GM18861 (cell line): ENCODE measurements at regions not wholly inside any gene's neighbourhood (a gene's known extent, or its start where the extent isn't known, plus 50 kb on each side); places are given as distances from the start of the nearest gene placed in this dataset.

Experiments
- ATAC-seq: cut with Tn5 transposase; IDR thresholded peaks from one replicate; pipeline ENCODE4 v1.9.1; 2021; ENCODE audit not compliant: unreplicated experiment

DNA sequence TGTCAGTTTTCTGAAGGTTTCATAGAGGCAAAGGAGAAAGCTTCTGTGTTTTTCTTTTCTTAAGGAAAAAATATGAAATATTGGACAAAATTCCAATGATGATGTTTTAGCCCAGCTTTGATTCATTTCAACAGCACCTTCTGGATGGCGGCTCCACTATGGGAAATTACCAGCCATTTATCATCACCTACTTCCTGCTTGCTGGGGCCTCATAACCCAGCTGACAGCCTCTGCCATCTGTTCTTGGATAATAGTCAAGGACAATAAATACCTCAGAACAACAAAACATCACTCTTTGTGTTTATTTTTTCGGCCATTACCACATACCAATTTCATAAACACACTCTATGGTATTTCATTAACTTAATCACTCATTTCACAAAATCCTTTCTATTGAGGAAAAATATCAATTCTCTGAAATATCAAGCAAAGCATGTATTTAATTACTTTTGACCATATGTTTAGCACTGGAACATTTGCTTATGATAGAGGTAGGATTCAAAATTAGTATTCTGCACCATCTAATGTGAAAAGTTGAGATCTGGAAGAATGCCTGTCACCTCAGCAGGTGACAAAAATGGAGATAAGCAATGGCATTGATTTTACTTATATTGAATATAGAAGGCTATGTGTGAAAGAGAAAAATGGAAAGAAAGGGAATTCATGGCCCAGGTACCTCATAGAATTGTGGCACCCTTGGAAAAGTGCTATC, 629.7 kb downstream of the LIG4 start:
- ATAC-seq = no peak

GRCh38 chr13:107582171-107582570, 633.2 kb downstream of the LIG4 start:
- no peak for ATAC-seq

DNA sequence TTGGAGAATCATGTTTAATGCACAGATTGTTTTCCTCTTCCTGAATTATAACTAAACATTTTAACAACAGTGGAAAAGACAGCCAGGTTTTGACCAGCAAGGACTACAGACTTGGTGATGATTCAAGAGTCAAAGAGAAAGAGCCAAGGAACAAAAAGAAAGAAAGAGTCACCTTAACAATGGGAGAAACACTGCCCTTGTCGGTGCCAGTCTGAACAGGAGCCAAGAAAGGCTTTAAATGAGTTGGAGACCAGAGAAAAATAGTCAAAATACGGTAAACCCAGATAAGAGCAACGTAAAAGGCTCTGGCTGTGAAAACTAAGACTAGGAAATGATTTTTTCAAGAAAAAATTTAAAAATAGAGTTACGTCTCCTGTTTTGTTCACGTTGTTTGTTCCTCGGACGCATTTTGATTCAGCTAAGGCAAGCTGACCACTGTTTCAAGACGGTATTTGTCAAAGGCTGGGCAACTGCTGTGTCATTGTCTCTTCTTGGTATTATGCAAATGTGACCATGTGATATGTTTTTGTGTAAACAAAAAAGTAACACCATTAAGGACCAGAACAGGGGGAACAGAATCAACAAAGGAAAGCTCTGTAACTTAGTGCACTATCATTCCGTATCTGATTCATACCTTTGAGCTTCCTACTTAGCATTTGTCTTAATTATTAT, 634.5 kb downstream of the LIG4 start:
- no peak for ATAC-seq

- ATAC-seq = no peak
These were observed 638.9 kb downstream of the LIG4 start for GRCh38 chr13:107576430-107576829.

DNA sequence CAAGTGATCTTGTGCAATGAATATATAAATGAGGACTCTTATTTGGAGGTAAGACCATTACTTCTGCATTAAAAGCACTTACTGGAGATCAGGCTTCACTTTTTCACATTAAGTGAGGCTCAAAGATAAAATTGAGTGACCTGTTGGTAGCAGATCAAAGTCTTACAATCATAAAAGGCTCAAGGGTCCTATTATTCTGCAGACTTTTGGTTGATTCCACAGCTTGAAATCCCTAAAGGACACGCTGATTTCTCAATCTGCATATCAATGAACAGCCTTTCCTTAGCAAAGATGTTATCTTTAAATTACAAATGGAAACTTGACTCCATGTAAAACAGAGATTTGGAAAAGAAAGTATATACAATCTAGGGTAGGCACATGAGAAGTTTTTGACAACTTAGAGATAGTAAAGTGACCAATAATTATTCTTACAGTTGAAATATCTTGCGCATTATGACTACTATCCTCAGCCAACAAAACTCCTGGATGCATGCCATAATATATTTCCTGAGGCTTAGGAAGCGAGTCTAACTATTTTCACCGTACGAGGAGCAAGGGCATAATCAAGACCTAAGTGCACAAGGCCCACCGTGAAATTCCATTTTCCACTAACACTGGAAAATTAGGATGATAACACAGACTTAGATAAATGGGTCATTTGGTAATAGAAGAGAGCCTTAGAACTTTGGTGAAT, 640.7 kb downstream of the LIG4 start:
- no peak for ATAC-seq

GRCh38 chr13:107573184-107573583, 642.2 kb downstream of the LIG4 start:
- no peak for ATAC-seq

- no peak for ATAC-seq
These were observed 643.2 kb downstream of the LIG4 start for GRCh38 chr13:107572156-107572555.

- ATAC-seq = no peak
These were observed 647.2 kb downstream of the LIG4 start for GRCh38 chr13:107568181-107568580.

DNA sequence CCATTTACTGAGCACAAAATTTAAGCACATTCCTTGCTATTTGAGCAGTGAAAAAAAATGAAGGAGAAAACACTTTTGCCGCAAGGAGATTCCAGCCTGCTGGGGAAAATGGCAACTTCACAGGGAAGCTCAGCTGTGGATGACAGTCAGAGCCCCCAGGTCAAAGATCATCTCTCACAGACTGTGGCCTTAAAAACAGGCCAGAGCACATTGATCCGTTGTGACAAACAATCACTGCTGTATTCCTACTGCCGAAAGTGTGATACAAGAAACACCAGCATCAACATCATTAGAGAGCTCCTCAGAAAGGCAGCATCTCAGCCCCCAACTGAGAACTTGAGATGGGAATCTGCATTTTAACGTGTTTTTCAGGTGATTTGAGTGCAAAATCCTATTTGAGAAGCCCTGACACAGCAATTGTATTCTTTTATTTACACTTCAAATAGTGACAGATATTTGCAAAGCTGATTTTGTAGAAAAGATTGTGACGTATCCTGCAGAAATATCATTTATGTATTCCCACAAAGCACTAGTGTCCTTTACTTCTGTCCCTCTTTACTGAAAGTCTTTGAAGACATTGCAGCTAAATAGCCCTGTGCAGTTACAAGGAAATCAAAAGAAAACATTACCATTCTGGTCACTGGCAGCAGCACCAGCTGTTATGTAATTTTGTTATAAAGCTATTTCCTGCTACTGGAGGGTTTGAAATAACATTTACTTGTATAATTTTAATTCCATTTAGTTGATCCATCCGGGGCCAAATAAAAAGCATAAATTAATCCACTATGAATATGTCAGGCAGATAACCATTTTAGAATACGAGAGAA, 652.0 kb downstream of the LIG4 start:
- ATAC-seq = no peak

- ATAC-seq = no peak
These were observed 653.1 kb downstream of the LIG4 start for GRCh38 chr13:107562203-107562602.

DNA sequence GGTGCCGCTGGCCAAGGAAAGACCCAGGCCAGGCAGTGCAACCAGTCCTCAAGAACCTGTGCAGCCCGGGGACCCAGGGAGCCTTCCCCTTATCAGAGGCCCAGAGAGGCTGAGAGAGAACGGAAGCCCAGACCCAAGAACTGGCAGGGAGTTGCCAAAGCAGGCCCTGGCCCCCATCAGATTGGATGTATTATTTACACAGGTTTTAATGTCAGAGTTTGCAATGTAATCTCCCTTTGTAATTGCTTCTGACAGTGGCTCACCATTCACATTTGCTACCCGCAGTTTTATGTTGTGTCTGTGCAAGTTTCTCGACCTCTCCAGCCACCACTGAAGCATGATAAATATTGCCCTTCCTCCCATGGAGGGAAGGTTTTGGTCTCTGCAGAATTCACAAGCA, 660.9 kb downstream of the LIG4 start:
- ATAC-seq = no peak

DNA sequence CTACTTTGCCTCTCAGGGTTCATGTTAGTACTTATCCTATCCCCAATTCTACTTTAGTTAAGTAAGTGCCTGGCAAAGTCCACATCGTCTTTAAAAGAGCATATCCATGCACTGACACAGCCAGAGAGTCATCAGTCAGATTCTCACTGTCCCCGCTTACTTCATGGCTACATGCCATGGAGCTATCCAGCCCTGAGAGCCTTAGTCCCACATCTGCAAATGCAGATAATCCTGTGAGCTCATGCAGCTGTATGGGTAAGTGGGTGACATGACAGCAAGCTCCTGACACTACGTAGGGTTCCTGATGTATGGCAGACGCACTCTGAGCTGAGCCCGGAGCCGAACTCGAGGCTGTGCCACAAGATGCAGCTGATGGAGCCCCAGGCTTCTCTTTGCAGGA, 661.5 kb downstream of the LIG4 start:
- ATAC-seq = no peak

GRCh38 chr13:107551521-107551920, 663.8 kb downstream of the LIG4 start:
- no peak for ATAC-seq

DNA sequence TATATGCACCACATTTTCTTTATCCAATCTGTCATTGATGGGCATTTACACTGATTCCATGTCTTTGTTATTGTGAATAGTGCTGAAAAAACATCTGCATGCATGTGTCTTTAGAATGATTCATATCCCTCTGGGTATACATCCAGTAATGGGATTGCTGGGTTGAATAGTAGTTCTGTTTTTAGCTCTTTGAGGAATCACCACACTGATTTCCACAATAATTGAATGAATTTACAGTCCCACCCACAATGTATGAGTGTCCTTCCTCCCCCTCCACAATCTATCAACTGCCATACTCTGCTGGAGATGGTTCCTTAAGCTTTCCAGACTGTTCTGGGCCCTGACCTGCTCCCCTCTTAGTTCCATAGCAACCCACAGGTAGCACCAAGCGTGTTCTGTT, 667.0 kb downstream of the LIG4 start:
- no peak for ATAC-seq

DNA sequence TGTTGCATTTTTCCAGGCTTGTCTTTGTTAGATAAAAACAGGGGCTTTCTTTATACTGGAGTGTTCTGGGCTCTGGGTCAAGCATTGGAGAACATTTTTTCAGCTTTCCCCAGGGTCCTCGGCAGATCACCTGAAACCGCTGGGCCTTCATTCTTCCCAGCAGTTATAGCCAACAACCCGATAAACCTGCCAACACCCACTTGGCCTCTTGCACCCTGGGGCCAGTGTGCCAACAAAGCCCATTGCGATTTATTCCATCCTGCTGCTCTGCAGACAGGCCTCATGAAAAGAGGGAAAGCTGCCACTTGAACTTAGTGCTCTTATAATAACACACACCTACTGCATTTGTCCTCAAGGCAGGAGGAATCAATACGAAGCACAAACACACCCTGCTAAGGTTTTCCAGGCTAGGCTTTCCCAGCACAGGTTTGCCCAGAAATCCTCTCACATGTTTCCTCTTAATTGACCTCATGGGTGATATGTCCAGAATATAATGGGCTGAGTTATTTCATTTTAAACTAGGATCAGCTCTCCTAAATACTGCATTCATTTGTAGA, 669.3 kb downstream of the LIG4 start:
- ATAC-seq = no peak

DNA sequence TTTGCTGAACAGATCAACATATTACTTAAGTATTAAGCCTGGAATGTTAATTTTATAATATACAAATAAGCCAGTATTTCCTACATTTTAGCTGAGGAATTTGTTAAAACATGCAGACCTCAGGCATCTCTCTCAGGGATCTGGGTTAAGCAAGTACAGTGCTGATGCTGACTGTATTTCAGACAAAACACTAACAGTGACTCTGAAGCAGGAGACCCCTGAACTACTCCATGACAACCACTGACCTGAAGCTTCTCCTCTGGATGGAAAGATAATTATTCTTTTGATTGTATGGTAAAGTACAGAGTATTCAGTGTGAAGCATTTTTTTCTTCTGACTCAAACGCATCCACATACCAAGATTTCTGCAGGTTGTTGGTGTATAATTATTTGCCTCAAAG, 680.8 kb downstream of the LIG4 start:
- no peak for ATAC-seq

DNA sequence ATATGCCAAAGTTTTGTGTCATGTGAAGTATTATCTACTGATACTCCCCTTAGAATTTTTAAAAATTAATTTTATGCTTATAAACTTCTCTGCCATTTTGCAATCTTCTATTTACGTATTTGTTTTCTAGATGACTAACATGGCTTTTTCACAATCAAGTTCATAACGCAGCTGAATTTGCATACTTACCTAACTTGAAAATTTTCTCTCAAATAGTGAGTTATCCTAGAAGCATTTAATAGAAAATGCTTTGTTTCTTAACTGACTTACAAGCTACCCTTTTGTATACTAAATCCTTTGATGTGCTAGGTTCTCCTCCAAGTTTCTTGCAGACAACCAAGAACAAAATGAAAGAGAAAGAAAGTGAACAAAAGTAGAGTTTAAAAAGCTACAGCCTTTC, 683.5 kb downstream of the LIG4 start:
- ATAC-seq = no peak

- ATAC-seq = no peak
These were observed 684.2 kb downstream of the LIG4 start for GRCh38 chr13:107531180-107531579.

- no peak for ATAC-seq
These were observed 686.3 kb downstream of the LIG4 start for GRCh38 chr13:107529035-107529434.

DNA sequence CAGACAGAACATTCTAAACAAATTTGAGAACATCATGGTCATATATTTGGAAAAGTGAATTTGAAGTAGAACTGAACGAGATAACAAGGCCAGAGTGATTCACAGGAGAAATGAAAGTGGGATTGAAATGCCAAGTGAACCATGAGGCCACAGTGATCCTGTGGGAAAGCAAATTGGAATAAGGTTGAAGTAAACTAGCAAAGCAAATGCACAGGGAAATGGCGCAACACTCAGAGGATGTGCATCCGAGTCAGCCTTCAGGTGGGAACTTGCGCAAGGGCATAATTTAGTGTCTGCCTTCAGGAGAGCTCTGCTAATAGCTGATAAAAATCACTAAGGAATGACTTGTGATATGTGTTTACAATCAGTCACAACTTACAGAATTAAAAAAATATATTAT, 696.6 kb downstream of the LIG4 start:
- no peak for ATAC-seq

DNA sequence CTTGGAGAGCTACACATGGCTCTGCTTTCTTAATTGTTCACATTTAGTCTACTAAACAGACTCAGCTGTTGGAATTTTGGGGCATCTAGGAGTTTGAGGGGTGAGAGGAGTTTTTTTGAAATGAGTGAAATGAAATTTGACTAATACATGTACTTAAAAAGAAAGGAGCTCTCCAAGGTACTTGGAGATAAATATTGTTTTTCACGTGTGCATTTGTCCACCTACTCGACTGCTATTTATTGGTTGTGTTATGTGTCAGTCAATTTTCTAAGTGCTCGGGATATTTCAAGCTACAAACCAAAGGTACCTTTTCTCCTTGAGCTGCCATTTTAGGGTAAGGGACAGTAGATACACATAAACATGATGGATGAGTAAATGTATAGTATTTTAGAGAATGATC, 697.0 kb downstream of the LIG4 start:
- ATAC-seq = no peak
